GM18505 (cell line): ENCODE measurements at regions not wholly inside any gene's neighbourhood (a gene's known extent, or its start where the extent isn't known, plus 50 kb on each side); places are given as distances from the start of the nearest gene placed in this dataset.

Source experiments
- ATAC-seq: cut with Tn5 transposase; IDR thresholded peaks from one replicate; pipeline ENCODE4 v1.9.1; 2021; ENCODE audit not compliant: unreplicated experiment
- POLR2A ChIP-seq: IDR thresholded peaks from 4 replicates; pipeline ENCODE4 v1.6.1; 2011; ENCODE audit warnings: borderline replicate concordance; ENCODE audit not compliant: insufficient read depth, insufficient read length; ENCODE audit errors: extremely low read depth

- TF ChIP-seq POLR2A, result no peak
- no peak for ATAC-seq
These were observed 193.0 kb upstream of the TMEM132C start for GRCh38 chr12:128073937-128074336.

- no peak for TF ChIP-seq POLR2A
- ATAC-seq, result no peak
These were observed 191.6 kb upstream of the TMEM132C start for GRCh38 chr12:128075332-128075731.

- ATAC-seq, result no peak
- no peak for TF ChIP-seq POLR2A
These were observed 190.8 kb upstream of the TMEM132C start for GRCh38 chr12:128076188-128076587.

- no peak for TF ChIP-seq POLR2A
- no peak for ATAC-seq
These were observed 189.6 kb upstream of the TMEM132C start for GRCh38 chr12:128077211-128077916.

- TF ChIP-seq POLR2A, result no peak
- no peak for ATAC-seq
These were observed 189.1 kb upstream of the TMEM132C start for GRCh38 chr12:128077917-128078298.

GRCh38 chr12:128078301-128078971, 188.5 kb upstream of the TMEM132C start:
- TF ChIP-seq POLR2A, result no peak
- no peak for ATAC-seq

- no peak for TF ChIP-seq POLR2A
- ATAC-seq, result no peak
These were observed 187.5 kb upstream of the TMEM132C start for GRCh38 chr12:128079446-128079845.

- no peak for TF ChIP-seq POLR2A
- ATAC-seq, result no peak
These were observed 183.7 kb upstream of the TMEM132C start for GRCh38 chr12:128083132-128083729.

- no peak for TF ChIP-seq POLR2A
- no peak for ATAC-seq
These were observed 178.0 kb upstream of the TMEM132C start for GRCh38 chr12:128088926-128089325.

- no peak for TF ChIP-seq POLR2A
- ATAC-seq, result no peak
These were observed 177.0 kb upstream of the TMEM132C start for GRCh38 chr12:128089961-128090360.

GRCh38 chr12:128091101-128091720, 175.8 kb upstream of the TMEM132C start:
- ATAC-seq, result no peak
- no peak for TF ChIP-seq POLR2A

GRCh38 chr12:128091951-128092382, 175.0 kb upstream of the TMEM132C start:
- ATAC-seq, result no peak
- TF ChIP-seq POLR2A, result no peak

GRCh38 chr12:128098730-128099129, 168.2 kb upstream of the TMEM132C start:
- TF ChIP-seq POLR2A, result no peak
- no peak for ATAC-seq
